Stimulated activated CD4-positive, alpha-beta T cell treated with anti-CD3 and anti-CD28 coated beads, TNF-alpha, amount 100 ng/mL, for 1 hour (primary cell): ENCODE measurements at regions not wholly inside any gene's neighbourhood (a gene's known extent, or its start where the extent isn't known, plus 50 kb on each side); places are given as distances from the start of the nearest gene placed in this dataset.
"Not testable (repeated sequence)": the region's sequence is repeated elsewhere in the genome, so short reads cannot be mapped to it uniquely, and the experiment has no call there.

Experiments
- DNase-seq, 3 donors: peaks; one replicate each; pipeline ENCODE4 v3.0.0-alpha.2; 2020; ENCODE audit warnings: low read depth in 3 of 3, low spot score in 1 of 3

DNA sequence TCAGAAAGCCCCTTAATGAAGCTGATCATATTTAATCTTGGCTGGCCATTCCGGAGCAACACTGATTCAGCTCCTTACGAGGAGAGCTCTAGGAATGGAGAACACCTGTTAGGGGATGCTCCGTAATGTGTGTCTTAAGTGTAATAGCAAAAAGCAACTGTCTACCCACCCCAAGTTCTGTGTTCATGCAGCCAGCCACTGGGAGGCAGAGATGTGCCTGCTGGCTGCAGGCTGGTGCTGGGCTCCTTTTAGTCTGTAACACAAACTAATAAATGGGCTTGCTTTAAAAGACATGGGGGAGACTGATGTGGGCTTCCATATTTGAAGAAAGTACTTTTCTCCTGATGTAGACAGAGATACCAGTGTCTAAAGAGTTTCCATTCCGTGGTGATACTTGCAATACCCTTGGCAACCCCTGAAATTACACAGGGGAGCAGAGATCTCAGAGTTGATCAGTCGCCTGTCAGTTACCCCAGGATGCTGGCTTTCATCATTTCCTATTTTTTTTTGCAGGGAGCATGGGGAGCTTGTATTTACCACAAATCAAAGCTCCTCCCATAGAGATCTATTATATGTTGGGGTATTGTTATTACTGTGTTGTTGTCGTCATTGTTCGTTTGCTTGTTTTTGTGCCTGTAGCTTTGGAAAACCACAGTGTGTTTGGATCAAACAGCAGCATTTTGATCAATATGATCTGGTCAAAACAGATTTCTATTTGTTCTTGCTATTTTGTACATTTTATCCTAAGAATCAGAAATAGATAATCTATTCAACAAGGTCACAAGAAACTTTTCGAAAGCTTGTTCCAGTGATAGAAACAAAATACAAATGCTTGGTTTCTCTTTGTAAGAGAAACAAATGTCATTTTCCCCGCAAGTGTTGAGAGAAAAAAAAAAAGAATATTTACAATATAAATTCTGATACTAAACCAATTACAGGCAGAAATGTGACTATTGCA lies 65.8 kb downstream of the MTX3 start:
- no peak for DNase-seq

DNA sequence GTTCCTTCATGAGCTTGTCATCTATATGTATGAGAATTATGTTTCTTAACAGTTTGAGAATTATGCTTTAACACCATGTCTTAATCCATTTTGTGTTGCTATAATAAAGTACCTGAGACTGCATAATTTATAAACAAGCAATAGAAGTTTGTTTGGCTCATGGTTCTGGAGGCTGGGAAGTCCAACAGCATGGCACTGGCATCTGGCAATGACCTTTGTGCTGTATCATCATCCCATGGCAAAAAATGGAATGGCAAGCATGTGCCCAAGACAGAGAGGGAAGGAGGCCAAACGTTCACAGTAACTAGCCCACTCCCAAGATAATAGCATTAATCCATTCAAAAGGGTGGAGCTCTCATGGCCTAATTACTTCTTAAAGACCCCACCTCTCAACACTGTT lies 67.6 kb downstream of the MTX3 start:
- no peak for DNase-seq

DNA sequence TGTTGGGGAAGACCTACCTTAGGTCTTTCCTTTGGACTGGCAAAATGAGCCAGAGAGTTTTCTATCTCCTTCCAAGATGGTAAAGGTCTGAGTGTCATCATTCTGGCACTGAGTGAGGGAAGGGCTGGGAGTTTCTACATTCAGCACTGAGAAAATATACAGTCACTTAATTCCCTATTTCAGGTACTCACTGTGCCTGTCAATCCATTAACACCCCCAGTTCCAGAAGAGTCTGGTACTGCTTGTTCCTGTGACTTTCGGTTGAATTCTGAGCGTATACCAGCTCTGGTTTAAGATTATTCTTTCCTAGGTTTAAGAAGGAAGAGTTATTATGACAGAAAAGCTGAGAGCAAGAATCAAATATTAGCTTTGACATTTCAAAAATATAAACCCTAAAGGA lies 68.4 kb downstream of the MTX3 start:
- DNase-seq: no peak

DNA sequence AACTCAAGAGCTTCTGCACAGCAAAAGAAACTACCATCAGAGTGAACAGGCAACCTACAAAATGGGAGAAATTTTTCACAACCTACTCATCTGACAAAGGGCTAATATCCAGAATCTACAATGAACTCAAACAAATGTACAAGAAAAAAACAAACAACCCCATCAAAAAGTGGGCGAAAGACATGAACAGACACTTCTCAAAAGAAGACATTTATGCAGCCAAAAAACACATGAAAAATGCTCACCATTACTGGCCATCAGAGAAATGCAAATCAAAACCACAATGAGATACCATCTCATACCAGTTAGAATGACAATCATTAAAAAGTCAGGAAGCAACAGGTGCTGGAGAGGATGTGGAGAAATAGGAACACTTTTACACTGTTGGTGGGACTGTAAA lies 83.6 kb downstream of the MTX3 start:
- not testable (repeated sequence) for DNase-seq

DNA sequence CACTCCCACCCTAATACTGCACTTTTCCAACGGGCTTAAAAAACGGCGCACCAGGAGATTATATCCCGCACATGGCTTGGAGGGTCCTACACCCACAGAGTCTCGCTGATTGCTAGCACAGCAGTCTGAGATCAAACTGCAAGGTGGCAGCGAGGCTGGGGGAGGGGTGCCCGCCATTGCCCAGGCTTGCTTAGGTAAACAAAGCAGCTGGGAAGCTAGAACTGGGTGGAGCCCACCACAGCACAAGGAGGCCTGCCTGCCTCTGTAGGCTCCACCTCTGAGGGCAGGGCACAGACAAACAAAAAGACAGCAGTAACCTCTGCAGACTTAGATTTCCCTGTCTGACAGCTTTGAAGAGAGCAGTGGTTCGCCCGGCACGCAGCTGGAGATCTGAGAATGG lies 88.5 kb downstream of the MTX3 start:
- not testable (repeated sequence) for DNase-seq

DNA sequence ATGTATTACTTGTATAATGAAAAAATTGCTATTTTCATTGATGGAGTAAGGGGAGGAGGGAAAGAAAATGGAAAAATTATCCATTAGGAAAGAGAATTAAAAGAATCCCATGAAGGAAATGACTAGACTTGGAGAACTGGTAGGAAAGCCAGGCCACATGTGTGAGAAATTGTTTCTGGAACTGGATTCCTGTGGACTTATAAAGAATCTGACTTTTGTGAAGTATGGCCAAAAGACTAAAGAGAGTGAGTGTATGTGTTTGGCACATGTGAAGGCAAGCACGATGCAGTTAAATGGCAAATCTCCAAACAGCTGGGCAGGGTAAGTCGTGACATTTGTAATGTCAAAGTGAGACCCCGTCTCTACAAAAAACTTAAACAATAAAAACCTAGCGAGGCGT lies 89.4 kb downstream of the MTX3 start:
- no peak for DNase-seq

DNA sequence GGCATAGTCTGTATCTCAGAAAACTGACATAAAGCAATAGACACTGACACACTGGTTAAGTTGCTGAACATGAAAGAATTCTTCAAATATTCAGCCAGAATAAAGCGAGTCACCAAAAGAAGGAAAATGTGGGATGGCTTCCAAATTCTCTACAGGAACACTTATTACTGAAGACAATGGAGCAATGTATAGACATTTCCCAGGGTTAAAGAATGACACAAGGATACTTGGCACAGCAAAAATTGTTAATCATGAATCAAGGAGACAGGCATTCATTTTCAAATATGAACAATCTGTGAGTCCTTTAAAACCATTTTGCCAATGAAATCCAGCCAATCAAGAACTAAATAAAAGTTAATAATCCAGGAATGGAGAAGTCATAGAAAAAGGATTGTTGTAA lies 92.5 kb downstream of the MTX3 start:
- DNase-seq: no peak

DNA sequence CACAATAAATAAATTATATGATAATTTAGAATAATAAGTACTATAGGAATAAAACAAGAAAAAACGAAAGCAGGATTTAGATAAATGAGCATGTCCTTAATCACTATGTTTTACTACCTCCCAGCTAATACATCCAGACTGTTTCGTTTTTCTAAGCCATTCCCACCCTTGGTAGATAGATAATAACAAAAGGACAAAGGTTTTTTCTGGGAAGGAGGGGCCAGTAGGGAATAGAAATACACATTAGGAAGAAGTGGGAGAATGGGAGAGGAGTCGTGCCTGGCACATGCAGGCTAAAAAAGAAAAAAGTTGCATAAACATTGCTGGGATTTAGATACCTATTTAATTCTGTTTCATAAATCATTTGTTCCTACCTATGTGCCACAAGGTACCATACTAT lies 97.1 kb downstream of the MTX3 start:
- DNase-seq: no peak

DNA sequence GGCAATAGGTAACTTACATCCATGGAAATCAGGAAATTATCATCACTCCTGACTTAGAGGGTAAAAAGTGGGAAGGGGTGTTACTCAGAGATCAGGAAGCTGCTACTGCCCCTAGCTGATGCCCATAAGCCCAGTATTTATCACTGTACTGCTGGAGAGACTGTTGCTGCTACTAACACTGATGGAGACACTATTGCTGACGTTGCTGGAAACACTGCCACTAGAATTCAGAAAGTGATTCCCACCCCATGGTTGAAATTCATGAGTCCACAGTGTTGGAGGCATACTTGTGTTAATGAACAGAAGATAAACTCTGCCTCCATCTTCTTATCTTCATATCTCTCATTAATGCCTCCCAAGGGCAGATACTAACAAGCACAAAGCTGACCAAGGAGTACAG lies 97.6 kb downstream of the MTX3 start:
- DNase-seq: no peak

DNA sequence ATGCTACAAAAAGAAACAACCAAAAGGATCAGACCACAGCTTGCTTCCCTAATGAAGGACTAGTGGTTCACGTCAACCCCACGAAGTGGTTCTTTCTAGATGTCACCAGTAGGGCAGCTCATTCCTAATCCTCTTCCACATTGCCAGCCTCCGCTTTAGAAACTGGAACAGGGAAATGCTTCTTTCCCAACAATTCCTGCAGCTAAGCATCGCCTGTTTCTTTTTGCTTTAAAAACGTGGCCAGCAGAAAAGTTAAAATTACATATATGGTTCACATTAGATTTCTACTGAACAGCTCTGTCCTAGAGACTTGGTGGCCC lies 100.2 kb downstream of the MTX3 start:
- no peak for DNase-seq

DNA sequence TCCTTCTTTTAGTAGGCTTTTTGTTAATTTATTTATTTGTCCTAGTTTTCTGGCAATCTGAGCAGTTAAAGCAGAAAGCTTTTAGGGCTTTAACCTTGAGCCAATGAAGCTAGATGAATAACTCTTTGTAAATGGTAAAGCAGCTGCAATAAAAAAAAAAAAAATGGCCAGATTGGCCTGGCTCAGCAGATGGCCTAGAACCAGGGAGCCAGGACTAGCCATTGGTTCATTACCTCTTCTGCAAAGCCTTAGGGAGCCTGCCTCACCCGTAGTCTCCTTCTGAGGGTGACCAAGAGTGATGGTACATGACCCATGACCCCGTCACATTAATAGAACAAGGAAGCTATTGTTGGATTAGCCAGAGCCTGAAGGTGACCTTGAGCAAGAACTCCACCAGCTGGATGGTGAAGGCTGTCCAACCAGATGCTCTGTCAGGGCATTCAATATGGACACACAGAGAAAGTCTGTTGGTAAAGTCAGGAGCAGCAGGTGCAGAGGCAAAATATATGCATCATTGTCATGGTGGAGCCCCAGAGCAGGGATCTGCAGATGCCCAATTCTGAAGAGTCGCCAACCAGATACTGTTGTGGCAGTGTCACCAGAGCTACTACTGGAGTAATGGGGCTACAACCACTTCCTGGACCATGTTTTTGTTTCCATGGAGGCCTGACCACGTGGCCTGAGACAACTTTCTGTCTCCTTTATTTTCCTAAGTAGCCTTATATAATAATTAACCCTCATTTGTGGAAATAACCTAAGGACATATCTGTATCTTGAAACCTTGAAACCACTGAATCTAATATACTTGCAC lies 100.7 kb downstream of the MTX3 start:
- DNase-seq: no peak

DNA sequence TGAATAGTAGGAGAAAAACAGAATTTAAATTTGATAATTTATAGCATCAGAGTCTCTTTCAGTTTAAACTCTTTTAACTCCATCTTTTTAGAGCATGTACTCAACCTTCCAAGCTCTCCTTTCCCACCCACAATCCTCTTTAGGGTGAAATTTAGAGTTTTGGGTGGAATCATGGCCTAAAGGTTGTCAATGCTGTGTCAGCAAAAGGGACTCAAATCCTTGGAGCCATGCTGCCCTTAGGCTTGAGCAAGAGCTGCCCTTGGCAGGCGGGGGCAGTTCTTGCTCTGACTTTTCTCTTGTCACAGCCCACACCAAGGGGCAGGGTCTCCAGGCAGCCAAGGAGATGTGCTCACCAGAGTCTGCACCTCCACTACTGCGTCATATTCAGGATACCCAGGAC lies 102.4 kb downstream of the MTX3 start:
- no peak for DNase-seq

DNA sequence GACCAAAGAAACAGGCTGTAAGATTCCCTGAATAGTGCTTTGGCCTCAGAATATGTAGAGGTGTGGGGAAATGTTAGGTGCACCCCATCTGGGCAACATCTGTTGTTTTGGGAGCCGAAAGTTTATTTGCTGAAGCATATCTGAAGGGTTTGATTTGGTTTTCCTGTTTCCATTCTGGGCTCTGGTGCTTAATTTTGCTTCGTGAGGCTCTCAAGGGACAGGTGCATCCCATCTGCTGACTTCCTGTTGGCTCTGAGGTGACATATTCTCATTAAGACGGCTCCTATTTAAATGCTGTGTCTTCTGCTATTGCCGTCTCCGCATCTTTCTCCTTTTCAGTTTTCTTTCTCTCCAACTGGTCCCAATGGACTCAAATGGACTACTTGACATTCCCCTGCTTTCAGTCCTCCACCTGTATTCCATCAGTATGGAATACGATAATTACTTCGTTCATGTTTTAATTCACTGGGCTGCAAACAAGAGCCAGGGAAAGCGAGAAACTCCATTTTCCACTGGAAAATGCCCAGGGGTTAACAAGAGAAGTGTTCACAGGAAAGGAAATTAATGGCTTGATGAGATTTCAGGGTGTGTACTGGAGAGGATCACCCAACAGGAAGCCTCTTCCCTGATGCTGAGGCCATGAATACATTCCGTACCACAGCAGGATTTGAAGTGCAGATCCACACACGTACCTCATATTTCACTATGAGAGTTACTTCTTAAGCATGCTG lies 104.0 kb downstream of the MTX3 start:
- DNase-seq: no peak

DNA sequence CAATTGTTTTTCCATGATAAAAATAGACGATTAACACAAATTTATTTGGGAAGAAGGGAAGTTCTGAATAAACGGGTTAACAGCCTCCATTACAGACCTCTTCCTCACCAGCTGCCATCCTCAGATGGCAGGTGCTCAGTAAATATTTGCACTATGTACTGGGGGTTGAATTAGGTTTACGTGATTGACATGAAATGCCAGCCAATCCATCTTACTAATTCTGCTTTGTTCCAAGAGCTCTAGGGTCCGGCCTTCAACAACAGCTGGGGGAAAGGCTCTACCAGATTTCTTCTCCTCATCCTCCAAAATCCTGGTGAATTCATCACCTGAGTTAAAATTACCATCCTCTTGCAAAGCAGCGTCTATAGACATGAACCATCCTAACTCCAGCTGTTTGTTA lies 104.6 kb downstream of the MTX3 start:
- no peak for DNase-seq

DNA sequence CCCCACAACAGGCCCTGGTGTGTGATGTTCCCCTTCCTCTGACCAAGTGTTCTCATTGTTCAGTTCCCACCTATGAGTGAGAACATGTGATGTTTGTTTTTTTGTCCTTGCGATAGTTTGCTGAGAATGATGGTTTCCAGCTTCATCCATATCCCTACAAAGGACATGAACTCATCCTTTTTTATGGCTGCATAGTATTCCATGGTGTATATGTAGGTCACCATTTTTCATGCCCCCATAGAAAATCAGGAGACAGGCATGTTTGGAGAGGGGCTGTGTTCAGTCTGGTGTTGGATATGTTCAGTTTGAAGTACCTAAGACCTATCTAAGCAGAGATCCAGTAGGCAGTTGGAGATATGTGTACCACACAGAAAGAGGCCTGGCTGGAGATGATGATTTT lies 111.2 kb downstream of the MTX3 start:
- not testable (repeated sequence) for DNase-seq

DNA sequence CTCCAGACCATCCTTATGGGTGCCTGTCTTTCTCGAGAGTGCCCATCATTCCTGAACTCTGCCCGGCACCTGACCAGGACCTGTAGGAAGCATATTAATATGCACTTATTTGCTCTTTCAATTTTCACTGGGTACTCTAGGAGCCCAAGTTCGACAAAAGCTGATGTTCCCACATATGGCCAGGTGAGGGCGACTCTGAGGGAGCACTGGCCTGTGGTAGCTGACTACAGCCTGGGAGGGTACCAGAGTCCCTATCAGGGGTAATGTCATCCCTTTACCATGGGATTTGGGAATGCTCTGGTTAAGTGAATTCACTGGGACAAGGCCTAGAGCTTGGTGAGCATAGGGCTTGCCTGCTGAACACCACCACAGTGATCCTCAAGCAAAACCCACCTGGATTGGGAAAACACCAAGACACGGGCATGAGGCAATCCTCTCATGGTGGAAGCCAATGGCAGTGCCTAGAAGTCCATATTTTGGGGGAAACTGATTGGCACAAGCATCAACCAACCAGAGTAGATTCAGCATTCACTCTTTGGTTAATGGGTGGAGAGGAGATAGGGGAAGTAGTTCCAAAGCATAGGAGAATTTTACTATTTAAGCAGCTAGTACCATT lies 112.2 kb downstream of the MTX3 start:
- DNase-seq: no peak

DNA sequence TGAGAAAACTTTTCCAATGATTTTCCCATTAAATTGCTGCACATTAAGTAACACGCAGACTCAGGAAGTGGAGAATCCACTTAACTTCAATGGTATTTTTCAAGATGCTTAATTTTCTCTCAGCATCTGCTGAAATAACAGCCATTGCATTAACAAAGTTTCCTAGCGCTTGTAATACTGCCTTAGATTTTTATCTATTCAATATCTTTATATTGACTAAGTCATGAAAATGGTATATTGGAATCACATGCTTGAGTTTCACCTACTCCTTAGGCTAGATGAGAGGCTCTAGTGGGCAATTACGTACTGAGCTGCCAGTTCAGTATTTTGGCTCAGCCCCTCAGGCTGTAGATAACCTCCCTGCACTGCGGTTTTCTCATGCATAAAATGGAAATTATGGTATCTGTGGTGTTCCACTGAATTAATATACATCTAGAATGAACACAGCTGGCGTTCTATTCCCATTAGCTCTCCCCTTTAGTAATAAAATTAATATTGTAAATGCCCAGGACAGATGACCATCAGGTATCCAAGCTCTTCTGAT lies 112.9 kb downstream of the MTX3 start:
- DNase-seq: no peak

DNA sequence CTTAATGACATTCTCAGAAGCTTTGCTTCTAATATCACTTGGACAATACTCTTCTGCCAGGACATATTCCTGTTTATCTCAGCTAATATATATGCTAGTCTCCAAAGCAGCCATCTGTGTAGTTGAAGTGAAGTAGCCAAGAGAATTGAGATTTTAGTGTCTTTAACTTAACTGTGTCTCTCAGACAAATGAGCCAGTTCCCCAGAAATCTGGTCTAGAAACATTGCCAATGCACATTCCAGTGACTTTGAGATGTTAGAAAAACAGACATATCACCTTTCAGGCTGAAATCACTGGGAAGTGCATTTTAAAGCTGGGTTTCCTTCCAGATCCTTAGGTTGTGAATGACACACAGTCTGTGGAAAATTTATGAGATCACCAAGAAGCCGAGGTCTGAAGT lies 114.6 kb downstream of the MTX3 start:
- no peak for DNase-seq

DNA sequence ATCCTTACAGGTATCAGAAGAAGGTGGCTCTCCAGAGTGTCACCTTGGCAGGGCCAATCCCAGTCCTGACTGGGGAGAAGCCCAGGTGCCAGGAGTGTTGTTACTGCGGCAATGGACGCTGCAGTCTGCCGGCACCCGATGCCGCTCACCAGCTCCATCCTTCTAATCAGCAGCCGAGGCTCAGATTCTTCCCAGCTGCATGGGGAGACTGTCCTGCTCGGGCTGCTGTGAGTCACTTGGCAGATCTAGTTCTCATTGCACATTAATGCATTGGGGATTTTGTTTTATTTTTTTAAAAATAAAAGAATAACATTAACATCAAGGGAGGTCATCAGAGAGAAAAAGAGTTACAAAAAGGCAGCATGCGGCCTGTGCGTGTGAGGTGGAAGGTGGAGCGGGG lies 115.8 kb downstream of the MTX3 start:
- DNase-seq: no peak

DNA sequence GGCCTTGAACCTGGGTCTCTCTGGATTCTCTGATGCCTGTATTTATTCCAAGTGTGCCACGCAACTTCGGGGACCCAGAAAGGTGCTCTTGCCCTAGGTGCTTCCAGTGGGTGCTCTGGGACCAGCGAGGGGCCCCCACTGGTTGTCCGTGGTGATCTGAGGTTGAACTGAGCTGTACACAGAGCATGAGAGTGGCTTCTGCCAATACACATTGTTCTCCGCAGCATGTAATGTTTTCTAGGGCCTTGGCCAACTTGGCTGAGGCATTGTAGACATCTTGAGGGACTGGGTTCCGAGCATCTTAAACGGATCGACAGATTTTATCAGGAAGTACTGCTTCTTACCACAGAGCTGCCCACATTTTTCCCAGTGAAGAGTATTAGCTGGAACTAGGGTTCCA lies 117.9 kb downstream of the MTX3 start:
- DNase-seq: no peak

DNA sequence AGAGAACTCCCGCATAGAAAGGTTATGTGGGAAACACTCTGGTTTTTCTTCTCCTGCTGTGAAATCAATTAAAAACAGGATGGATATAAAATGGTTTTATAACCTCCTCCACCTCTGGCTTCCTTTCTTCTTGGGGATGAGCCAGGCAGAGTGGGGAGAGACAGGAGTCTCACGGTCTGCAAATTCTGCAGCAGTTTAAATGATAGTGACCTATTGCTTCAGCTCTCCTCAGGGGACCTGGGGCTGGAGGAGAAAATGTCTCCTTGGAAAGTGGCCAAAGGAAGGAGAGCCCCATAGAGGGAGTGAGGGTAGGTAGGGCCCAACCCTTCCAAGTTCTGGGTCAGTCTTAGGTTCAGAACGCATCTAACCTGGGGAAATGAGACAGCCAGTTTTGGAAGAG lies 118.8 kb downstream of the MTX3 start:
- DNase-seq: no peak
